IMR-90 (cell line): ENCODE measurements at regions not wholly inside any gene's neighbourhood (a gene's known extent, or its start where the extent isn't known, plus 50 kb on each side); places are given as distances from the start of the nearest gene placed in this dataset.

ENCODE experiments used
- CTCF ChIP-seq: conservative IDR thresholded peaks from 2 replicates; pipeline ENCODE4 v1.5.1; 2012; ENCODE audit warnings: mild to moderate bottlenecking, low read depth, low read length, improper control_type of control experiment
- POLR2A ChIP-seq: IDR thresholded peaks from 2 replicates; pipeline ENCODE4 v1.6.1; 2012; ENCODE audit warnings: mild to moderate bottlenecking, low read depth, low read length
- TF ChIP-seq, protein P1 (sequence below): fragments of 150-350 bp; IDR thresholded peaks from 2 replicates; pipeline ENCODE4 v1.6.1; 2017; ENCODE audit warnings: mild to moderate bottlenecking, antibody characterized with exemption, low read length, low read depth

DNA sequence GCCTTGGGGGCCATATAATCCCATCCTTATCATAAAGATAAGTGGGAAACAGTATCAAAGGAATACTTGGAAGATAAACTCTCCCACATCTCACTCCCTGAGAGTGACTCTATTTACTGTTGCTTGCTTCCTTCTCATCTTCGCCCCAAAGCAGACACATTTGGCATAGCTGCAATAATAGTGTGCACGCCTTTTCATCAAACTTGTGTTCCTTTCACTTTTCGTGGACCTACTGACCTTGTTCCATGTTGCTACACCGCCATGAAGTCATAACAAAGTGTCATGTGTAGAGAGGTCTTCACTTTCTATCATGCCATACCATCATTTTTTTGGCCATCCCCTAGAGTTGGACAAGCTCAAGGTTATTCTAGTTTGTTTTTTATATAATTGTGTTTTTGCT is 200.0 kb upstream of the MSX2 start:
- no peak for TF ChIP-seq POLR2A
- no peak for TF ChIP-seq CTCF
- TF ChIP-seq, protein P1, sequence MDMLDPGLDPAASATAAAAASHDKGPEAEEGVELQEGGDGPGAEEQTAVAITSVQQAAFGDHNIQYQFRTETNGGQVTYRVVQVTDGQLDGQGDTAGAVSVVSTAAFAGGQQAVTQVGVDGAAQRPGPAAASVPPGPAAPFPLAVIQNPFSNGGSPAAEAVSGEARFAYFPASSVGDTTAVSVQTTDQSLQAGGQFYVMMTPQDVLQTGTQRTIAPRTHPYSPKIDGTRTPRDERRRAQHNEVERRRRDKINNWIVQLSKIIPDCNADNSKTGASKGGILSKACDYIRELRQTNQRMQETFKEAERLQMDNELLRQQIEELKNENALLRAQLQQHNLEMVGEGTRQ: no peak
